Tibial nerve (tissue), 4 donors: ENCODE measurements at regions not wholly inside any gene's neighbourhood (a gene's known extent, or its start where the extent isn't known, plus 50 kb on each side); places are given as distances from the start of the nearest gene placed in this dataset.

Experiments
- EP300 ChIP-seq, 2 donors: sonication (generic); formaldehyde crosslinking; IDR thresholded peaks; one replicate each; pipeline ENCODE4 v1.6.1; 2017; ENCODE audit warnings: antibody characterized with exemption in 2 of 2, mild to moderate bottlenecking in 1 of 2
- POLR2A ChIP-seq, 2 donors: fragments of 450-650 bp; IDR thresholded peaks; one replicate each; pipeline ENCODE4 v1.6.1; 2017; ENCODE audit warnings: antibody characterized with exemption in 2 of 2, mild to moderate bottlenecking in 2 of 2, moderate library complexity in 2 of 2
- TF ChIP-seq, protein P1 (sequence below), 5 experiments: fragments of 200-600 bp in 3 of 5; fragments of 450-650 bp in 2 of 5; sonication (generic) in 3 of 5; IDR thresholded peaks; one replicate each; pipeline ENCODE4 v1.5.1; 2016 to 2019; ENCODE audit warnings: antibody characterized with exemption in 5 of 5, mild to moderate bottlenecking in 3 of 5, moderate library complexity in 2 of 5

DNA sequence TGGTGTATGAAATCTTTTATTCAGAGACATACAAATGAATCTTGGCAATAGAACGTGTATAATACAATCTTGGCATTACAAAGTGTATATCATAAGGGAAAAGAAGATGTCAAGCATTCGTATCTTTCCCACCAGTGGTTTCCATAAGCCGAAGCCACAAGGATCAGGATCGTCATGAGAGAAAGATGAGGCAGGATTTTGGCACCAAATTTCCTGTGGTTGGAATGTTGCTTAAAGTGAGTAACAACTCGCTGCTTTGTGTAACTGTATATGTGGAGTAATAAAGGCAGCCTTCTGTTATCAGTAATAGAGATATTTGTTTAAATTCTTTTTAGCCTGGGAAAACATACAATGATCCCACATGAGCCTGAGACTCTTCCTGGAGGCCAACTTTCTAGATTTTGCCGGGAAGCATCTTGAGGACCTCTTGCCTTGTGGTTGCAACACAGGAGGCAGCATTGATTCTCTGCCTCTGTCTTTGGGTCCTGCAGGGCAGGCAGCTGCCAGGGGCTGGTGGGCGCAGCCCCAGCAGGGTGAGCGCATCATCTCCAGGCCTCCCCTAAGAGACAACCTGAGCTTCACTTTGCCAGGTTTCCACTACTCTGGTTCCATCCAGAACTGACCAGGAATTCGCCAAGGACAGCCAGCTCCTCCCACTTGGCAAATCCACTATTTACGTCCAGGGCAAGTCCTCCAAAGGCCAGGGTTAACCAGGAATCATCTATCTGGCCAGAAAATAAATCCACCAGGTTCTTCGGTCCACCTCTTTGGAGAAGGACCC lies 230.9 kb upstream of the SULF2 start:
- TF ChIP-seq, protein P1, sequence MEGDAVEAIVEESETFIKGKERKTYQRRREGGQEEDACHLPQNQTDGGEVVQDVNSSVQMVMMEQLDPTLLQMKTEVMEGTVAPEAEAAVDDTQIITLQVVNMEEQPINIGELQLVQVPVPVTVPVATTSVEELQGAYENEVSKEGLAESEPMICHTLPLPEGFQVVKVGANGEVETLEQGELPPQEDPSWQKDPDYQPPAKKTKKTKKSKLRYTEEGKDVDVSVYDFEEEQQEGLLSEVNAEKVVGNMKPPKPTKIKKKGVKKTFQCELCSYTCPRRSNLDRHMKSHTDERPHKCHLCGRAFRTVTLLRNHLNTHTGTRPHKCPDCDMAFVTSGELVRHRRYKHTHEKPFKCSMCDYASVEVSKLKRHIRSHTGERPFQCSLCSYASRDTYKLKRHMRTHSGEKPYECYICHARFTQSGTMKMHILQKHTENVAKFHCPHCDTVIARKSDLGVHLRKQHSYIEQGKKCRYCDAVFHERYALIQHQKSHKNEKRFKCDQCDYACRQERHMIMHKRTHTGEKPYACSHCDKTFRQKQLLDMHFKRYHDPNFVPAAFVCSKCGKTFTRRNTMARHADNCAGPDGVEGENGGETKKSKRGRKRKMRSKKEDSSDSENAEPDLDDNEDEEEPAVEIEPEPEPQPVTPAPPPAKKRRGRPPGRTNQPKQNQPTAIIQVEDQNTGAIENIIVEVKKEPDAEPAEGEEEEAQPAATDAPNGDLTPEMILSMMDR (IDR thresholded peaks at IDR 0.05) = no peak
- TF ChIP-seq POLR2A (IDR thresholded peaks at IDR 0.05) = no peak
- no peak for TF ChIP-seq EP300 (IDR thresholded peaks at IDR 0.05)
